ENCODE measurements at regions not wholly inside any gene's neighbourhood (a gene's known extent, or its start where the extent isn't known, plus 50 kb on each side); places are given as distances from the start of the nearest gene placed in this dataset.
"Not testable (repeated sequence)": the region's sequence is repeated elsewhere in the genome, so short reads cannot be mapped to it uniquely, and the experiment has no call there.

DNA sequence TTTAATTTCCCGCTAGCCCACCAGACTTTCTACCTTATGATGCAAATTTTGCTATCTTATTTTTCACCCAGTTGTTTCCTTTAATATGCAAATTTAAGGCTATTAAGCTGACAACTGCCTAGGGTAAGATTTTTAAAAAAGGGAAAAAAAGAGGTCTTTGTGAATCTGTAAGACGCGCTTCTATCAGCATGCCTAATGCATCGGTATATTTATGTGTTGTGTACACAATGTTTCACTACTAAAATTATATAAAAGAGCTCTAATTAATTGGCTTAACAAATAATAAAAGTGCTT is 386.6 kb downstream of the KIF20B start:
- TF ChIP-seq, protein P1, sequence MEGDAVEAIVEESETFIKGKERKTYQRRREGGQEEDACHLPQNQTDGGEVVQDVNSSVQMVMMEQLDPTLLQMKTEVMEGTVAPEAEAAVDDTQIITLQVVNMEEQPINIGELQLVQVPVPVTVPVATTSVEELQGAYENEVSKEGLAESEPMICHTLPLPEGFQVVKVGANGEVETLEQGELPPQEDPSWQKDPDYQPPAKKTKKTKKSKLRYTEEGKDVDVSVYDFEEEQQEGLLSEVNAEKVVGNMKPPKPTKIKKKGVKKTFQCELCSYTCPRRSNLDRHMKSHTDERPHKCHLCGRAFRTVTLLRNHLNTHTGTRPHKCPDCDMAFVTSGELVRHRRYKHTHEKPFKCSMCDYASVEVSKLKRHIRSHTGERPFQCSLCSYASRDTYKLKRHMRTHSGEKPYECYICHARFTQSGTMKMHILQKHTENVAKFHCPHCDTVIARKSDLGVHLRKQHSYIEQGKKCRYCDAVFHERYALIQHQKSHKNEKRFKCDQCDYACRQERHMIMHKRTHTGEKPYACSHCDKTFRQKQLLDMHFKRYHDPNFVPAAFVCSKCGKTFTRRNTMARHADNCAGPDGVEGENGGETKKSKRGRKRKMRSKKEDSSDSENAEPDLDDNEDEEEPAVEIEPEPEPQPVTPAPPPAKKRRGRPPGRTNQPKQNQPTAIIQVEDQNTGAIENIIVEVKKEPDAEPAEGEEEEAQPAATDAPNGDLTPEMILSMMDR (IDR thresholded peaks at IDR 0.05; ENCODE audit: control insufficient read depth, insufficient read depth, low read depth, low read length, missing control alignments), result no peak
- no peak for DNase-seq (ENCODE audit: low read depth)
- H3K4me3 ChIP-seq (ENCODE audit: control insufficient read depth, low read depth, low read length), result no peak overlapping the region

DNA sequence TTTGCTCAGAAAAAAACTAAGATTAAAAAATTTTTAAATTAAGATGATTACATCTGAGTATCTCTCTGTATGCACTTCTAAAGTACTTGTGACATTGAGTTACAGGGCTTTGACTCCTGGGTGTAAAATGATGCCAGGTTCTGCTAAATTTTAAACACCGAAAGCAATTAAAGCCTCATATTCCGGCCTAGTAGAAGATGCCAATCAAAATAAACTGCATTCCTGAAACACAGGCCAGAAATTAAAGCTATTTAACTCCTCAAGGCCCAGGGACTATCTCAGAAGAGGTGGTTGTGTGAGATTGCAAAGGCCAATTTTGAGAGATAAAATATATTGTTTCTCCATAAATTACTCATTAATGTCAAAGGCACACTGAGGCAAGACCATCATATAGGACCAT is 388.3 kb downstream of the KIF20B start:
- TF ChIP-seq, protein P1 (IDR thresholded peaks at IDR 0.05; ENCODE audit: control insufficient read depth, insufficient read depth, low read depth, low read length, missing control alignments), result no peak

DNA sequence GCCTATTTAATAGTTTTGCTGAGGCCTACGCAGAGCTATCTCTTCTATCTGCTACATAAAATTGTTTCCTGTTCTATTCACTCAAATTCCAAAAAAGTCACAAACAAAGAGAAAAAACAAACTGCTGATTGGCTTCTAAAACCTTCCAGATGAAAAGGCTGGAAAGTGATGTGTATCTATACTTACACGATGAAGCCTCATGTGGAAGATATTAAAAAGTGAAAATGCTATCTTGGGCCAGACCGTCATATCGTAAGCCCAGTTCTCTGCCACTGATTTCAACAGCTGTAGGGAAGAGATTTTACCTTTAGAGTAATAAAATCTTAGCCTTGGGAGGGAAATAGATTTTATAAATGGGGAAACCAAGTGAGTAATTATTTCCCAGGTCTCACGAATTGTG is 394.8 kb downstream of the KIF20B start:
- TF ChIP-seq, protein P1 (IDR thresholded peaks at IDR 0.05; ENCODE audit: control insufficient read depth, insufficient read depth, low read depth, low read length, missing control alignments), result no peak
- H3K4me3 ChIP-seq (ENCODE audit: control insufficient read depth, low read depth, low read length), result no peak overlapping the region
- DNase-seq (ENCODE audit: low read depth), result no peak

More for the DNA sequence above, 388.3 kb downstream of the KIF20B start:
- H3K4me3 ChIP-seq (ENCODE audit: control insufficient read depth, low read depth, low read length), result no peak overlapping the region
- DNase-seq (ENCODE audit: low read depth), result no peak

DNA sequence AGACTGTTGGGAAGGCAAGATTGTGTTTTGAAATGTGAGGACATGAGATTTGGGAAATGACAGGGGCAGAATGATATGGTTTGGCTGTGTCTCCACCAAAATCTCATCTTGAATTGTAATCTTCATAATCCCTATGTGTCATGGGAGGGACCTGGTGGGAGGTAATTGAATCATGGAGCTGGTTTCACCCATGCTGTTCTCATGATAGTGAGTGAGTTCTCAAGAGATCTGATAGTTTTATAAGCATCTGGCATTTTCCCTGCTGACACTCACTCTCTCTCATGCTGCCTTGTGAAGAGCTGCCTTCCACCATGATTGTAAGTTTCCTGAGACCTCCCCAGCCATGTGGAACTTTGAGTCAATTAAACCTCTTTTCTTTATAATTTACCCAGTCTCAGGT is 406.2 kb downstream of the KIF20B start:
- not testable (repeated sequence) for H3K4me3 ChIP-seq (ENCODE audit: control insufficient read depth, low read depth, low read length); DNase-seq (ENCODE audit: low read depth)

DNA sequence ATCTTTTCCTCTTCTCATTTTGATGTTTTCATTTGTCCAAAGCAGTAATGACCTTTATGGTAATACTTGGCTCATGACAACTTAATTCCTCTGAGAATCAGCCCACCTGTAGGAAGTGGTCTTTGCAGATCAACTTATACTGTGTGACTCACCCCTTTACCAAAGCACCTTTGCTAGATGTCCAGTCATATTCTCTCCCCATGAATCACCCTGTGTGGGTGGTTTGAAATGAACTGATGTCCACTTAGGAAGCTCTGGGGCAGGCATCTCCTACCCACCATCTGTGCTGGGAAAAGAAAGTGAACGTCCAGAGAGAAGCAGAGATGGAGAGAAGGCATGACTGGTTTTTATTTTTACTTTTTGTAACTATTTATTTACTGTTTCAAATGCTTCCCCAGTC is 410.3 kb downstream of the KIF20B start:
- no peak overlapping the region for H3K4me3 ChIP-seq (ENCODE audit: control insufficient read depth, low read depth, low read length)
- DNase-seq (ENCODE audit: low read depth), result no peak

DNA sequence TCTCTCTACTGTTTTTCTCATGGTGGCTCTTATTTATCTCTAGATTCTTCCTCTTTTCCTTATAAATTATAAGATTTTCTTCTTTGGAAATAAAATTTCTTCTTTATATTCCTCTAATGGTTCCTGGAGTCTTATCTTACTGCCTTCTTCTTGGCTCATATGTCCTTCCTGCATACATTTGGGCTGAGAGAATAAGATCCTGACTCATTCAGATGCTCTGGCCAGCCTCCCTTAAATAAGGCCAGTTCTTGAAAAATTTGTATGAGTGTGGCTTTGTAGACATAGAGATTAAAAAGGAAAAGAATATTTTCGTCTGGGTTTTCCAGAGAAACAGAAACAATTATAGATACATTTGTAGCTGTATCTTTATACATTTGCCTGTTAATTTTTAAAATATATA is 411.3 kb downstream of the KIF20B start:
- TF ChIP-seq, protein P1 (IDR thresholded peaks at IDR 0.05; ENCODE audit: control insufficient read depth, insufficient read depth, low read depth, low read length, missing control alignments), result no peak
- no peak for DNase-seq (ENCODE audit: low read depth)

More for the DNA sequence above, 410.3 kb downstream of the KIF20B start:
- TF ChIP-seq, protein P1 (IDR thresholded peaks at IDR 0.05; ENCODE audit: control insufficient read depth, insufficient read depth, low read depth, low read length, missing control alignments), result no peak

DNA sequence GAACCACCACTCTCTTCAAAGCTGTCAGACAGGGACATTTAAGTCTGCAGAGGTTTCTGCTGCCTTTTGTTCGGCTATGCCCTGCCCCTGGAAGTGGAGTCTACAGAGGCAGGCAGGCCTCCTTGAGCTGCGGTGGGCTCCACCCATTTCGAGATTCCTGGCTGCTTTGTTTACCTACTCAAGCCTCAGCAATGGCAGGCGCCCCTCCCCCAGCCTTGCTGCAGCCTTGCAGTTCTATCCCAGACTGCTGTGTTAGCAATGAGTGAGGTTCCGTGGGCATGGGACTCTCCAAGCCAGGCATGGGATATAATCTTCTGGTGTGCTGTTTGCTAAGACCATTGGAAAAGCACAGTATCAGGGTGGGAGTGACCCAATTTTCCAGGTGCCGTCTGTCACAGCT is 417.2 kb downstream of the KIF20B start:
- not testable (repeated sequence) for DNase-seq (ENCODE audit: low read depth); H3K4me3 ChIP-seq (ENCODE audit: control insufficient read depth, low read depth, low read length)

More for the DNA sequence above, 411.3 kb downstream of the KIF20B start:
- H3K4me3 ChIP-seq (ENCODE audit: control insufficient read depth, low read depth, low read length), result no peak overlapping the region

DNA sequence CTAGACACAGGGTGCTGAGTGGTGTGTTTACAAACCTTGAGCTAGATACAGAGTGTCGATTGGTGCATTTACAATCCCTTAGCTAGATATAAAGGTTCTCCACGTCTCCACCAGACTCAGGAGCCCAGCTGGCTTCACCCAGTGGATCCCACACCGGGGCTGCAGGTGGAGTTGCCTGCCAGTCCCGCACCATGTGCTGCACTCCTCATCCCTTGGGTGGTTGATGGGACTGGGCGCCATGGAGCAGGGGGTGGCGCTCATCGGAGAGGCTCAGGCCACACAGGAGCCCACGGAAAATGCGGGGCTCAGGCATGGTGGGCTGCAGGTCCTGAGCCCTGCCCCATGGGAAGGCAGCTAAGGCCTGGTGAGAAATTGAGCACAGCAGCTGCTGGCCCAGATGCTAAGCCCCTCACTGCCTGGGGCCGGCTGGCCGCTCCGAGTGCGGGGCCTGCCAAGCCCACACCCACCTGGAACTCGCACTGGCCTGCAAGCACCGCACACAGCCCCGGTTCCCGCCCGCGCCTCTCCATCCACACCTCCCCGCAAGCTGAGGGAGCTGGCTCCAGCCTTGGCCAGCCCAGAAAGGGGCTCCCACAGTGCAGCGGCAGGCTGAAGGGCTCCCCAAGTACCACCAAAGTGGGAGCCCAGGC is 418.4 kb downstream of the KIF20B start:
- not testable (repeated sequence) for DNase-seq (ENCODE audit: low read depth); H3K4me3 ChIP-seq (ENCODE audit: control insufficient read depth, low read depth, low read length)

Data from AG09309 (cell line).